Fibroblast of skin of right biceps (primary cell): ENCODE measurements at regions not wholly inside any gene's neighbourhood (a gene's known extent, or its start where the extent isn't known, plus 50 kb on each side); places are given as distances from the start of the nearest gene placed in this dataset.
"Not testable (repeated sequence)": the region's sequence is repeated elsewhere in the genome, so short reads cannot be mapped to it uniquely, and the experiment has no call there.

Experiments
- DNase-seq: peaks from one replicate; pipeline ENCODE4 v3.0.0-alpha.2; 2013

DNA sequence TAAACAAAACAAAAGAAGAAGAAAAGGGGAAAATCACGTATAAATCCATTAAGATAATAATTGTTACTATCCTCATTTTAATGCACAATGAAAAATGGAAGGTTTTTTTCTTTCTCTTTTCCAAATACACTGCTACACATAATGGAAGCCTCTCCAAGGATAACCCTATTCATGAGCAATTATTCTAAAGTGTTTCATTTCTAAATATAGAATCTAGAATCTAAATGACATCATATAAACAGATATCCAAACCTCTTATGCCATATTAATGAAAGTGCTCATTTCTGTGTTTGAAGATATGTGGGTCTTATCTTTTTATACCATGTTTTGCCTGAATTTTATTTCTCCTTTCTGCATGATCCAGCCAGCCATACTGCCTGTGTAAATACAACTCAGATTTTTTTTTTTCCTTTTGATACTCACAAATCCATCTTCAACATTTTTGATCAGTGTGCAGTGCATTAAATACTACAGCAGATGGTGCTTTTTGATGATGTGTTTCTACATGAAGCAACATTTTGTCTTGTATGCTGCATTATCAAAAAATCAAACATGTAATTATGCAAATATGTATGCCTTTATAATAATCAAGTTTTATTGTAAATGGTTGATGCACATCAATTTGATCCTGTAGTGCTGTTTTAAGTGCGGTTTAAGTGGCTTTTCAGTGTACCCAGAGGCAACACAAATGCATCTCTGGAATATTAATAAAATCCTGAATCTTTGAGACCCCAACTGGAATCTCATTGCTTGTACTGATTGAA, 625.6 kb upstream of the PTBP2 start:
- DNase-seq: no peak

DNA sequence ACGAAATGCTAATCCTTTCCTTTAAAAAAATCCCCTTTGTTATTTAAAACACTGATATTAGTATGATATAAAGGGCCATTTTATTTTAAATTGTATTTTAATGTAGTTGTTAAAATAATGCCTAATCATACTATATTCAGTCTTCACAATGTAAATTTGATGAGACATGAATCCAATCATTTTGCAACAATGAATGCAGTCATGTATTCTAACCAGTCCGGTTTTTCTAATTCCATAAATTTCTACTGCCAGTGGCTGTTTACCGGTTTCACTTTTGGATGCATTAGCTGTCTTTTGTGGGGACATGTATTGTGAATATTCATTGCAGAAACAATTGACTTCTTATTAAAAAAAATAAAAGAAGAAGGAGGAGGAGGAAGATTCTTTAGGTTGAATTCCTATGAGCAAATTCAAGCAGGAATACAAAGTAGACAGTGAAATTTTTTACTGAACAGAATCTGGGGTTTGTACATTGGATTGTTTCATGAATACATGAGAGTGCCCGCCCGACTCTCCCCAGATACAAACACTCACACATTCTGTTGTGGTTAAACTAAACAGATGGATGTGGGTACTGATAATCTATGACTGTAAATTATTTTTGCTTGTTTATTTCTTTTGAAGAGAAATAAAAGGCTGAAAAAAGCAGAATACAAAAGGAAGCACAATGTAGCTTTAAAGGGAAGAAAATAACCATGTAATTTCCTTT, 624.8 kb upstream of the PTBP2 start:
- DNase-seq: no peak

DNA sequence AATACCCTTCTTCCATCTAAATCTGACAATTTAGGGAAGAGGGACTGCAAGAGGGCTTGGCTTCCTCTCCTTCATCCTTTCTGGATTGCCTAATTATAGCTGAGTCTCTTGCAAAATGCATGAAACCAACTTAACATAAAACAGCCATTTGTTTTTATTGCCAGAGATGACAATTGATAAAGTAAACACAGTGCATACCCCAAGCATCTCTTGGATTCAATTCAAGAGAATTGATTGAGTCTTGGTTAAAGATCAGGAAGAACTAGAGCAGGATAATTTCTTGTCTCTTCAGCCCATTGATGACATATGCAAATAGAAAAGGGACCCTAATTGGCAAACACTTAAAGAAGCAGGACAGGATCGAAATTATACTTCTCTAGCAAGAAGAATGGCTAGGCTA, 617.1 kb upstream of the PTBP2 start:
- no peak for DNase-seq

- DNase-seq: no peak
Measured at GRCh38 chr1:96104906-96105305, 616.7 kb upstream of the PTBP2 start.

DNA sequence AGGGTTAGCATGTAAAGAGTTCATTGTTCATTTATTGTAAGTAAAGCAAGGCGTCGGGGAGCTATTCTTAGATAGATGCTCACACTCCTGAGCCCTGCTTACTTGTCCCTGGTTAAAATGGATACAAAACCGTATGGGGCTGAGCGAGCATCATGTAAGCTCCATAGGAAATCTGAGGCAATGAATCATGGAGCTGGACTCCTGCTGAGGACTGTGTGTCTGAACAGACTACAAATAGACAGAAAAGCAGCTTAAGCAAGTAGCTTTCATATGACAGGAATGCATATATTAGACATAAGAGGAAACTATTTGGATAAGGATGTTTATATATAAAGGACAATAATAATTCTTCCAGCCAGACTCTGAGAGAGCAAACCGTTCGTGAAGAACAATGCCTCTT, 604.9 kb upstream of the PTBP2 start:
- DNase-seq: peak; percentile 4

DNA sequence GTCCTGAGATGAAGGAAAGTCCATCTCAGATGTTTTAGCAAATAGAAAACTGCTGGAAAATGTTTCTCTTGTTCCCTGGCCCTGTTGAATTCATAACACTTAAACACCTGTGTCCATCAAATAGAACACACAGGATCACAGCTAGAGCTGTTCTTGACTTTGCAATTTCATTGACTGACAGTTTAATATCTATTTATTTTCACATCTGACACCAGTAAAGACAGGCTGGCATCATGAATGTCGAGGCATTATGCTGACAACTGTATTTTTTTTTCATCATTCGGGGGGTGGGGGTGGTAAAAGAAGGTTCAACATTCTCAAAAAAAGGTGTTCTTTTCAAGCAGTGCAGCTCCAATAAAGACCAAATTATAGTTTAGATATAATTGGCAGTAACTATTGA, 591.2 kb upstream of the PTBP2 start:
- no peak for DNase-seq

DNA sequence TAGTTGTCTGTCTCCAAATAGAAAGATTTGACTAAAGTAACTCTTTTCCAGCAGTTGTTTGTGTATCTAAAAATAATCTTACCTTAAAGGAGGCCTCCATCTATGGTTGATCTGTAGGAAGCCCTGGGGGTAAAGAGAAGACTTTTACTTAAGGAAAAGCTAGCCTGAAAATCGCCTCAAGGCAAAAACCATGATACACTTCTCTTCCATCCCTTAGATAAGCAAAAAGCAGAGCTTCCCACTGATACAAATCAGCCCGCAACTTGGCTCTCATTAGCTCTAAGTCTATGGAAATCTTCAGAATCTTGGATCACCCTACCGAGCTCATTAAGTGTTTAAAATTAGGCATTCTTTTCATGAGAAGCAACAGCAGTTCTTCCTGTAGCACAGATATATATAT, 576.9 kb upstream of the PTBP2 start:
- DNase-seq: no peak

DNA sequence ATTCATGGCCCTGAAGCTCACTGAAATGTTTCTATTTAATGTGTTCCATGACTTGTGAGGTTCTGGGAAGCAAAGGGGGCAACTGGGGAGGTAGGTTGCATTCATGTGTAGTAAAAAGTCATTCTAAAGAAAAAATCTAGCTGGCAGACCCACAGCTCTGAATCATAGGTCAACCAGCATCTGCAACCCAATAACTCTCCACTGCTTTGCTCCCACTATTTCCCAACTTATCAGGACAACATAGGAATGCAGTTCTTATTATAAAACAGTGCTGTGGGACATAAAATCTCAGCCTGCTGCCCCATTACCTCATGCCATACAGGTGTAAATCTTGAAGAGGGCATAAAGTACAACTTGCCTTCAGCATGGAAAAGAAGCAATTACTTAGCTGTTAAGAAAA, 576.1 kb upstream of the PTBP2 start:
- DNase-seq: no peak

DNA sequence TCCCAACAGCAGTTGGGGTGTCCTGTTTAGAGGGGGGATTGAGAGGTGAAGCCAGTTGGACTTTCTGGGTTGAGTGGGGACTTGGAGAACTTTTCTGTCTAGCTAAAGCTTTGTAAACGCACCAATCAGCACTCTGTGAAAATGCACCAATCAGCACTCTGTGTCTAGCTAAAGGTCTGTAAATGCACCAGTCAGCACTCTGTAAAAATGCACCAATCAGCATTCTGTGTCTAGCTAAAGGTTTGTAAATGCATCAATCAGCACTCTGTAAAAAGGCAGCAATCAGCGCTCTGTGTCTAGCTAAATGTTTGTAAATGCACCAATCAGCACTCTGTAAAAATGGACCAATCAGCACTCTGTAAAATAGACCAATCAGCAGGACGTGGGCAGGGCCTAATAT, 568.6 kb upstream of the PTBP2 start:
- DNase-seq: not testable (repeated sequence)

GRCh38 chr1:96157101-96157500, 564.5 kb upstream of the PTBP2 start:
- no peak for DNase-seq

- no peak for DNase-seq
Measured at GRCh38 chr1:96159379-96159778, 562.2 kb upstream of the PTBP2 start.

DNA sequence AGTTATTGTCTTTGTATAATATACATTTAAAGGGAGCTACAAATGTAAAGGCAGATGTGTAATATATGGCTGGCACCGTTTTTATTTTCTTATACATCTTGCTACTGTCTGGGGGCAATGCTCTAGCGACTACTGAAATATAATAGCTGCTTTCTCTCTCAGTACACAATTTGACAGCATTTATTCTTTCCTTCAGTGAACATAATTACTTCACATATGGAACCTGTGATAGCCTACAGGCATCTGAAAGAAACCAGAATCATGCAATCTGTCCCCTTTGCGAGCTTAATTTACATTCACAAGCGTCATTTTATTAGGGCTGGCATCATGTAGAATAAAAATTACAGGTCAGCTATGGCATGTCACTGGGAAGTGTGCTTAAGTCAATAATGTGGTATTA, 557.5 kb upstream of the PTBP2 start:
- DNase-seq: no peak

DNA sequence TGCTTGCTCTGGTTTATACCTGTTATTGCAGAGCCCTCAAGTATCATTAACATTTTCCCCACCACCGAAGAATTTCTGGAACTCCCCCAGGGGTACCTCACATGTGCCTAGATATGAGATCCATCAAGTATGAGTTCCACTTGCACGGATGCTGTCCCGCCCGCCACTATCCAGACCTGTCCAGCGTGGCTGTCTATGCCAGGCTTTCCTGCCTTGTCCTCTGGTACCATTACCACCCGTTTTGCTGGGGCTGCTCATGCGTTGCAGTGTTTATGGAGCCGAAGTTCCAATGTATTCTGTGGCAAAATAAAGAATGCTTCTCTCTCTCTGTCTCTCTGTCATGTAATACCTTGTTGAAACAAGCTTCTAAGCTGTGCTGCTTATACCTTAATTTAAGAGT, 543.5 kb upstream of the PTBP2 start:
- DNase-seq: no peak

GRCh38 chr1:96183485-96183884, 538.1 kb upstream of the PTBP2 start:
- DNase-seq: no peak

DNA sequence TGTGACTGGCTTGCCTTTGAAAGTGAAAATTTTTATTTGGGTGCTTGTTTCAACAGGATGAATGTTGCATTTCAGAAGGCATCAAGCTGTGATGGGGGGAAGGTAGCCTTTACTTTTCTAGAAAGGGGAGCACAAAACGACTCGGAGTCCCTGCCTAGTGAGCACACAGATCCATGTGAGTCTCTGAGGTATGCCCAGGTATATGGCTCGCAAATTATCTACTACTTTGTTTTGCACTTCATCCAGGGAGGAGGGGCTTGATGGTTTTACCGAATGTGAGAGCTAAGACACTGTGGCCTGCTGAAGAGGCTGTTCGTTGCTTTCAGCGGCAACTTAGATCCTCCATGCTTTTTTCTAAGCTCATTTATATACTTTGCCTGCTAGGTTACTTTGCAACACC, 537.7 kb upstream of the PTBP2 start:
- no peak for DNase-seq

DNA sequence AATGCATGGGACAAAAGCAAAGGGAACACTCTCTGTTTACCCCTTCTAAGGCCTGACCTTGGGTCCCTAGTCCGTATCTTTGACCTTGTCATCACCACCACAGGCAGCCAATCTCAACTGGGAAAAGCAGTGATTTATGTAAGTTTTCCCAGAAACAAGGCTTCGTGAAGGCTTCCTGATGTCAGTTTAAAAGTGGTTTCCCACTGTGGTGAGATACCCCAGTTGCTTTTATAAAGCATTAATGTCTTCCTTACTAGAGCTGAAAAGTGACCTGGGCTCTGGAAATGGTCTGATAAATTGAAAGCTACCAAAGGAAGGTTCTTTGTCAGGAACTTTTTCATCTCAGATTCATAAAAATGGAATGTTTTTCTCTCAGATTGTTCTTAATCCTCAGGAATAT, 536.4 kb upstream of the PTBP2 start:
- DNase-seq: no peak

GRCh38 chr1:96187020-96187419, 534.6 kb upstream of the PTBP2 start:
- no peak for DNase-seq

- DNase-seq: no peak
Measured at GRCh38 chr1:96191165-96191564, 530.4 kb upstream of the PTBP2 start.

GRCh38 chr1:96206451-96206850, 515.1 kb upstream of the PTBP2 start:
- DNase-seq: no peak

- no peak for DNase-seq
Measured at GRCh38 chr1:96207936-96208335, 513.6 kb upstream of the PTBP2 start.

DNA sequence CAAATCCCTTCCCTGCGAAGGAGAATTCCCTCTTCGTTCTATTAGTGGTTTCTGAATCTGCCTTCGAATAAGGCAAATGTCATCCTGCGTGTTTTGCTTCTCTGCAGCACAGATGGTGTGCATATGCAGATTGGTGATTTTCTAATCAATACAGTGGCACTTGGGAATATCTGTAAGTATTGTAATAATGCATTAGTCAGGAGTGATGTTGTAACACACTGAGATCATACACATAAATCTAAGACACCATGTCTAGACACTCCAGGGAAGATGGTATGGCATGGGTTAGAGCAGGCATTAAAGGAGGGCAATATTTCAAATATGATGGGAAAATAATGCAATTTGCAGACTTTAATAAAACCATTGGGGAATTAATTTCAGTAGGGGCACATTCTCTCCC, 513.2 kb upstream of the PTBP2 start:
- DNase-seq: no peak

DNA sequence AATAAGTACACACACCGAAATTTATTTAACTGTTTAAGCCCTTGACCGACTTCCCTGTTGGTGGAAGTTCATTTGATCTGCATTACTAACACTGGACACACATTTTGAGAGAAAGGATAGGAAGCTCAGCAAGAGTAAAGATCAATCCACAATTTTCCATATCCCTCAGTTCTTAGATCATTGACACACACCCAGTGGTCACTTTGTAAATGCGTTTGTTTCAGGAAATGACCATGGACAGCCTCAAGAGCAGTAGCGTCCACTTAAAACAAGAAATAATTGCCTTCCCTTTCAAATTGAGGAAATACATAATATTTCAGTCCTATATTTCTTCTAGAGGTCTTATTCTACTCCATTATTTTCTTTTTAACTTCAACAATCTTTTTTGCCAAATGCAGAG, 511.5 kb upstream of the PTBP2 start:
- DNase-seq: no peak

DNA sequence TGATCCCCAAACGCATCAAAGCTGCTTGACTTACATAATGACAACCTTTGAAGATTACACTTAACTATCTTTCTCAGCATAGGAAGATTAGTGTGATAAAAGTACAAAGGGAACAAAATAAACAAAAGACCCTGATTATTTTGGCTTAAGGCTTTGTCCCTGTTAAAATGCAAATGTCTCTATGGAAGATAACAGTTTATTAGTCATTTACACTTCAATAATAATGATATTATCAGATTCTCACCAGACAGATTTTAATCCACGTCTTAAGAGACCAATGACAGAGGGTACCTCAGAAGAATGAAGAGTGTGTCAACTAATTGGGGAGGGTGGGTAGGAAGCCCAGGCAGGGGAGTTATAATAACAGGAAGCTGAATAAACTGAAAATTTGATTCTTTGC, 510.4 kb upstream of the PTBP2 start:
- no peak for DNase-seq

- no peak for DNase-seq
Measured at GRCh38 chr1:96214982-96215381, 506.6 kb upstream of the PTBP2 start.

- DNase-seq: no peak
Measured at GRCh38 chr1:96220651-96221050, 500.9 kb upstream of the PTBP2 start.
